SKM-1 (cell line): ENCODE measurements at regions not wholly inside any gene's neighbourhood (a gene's known extent, or its start where the extent isn't known, plus 50 kb on each side); places are given as distances from the start of the nearest gene placed in this dataset.

Experiments used
- DNase-seq: peaks from one replicate; lab custom pipeline; 2025; ENCODE audit not compliant: unreplicated experiment; lab: John Stamatoyannopoulos, UW

DNA sequence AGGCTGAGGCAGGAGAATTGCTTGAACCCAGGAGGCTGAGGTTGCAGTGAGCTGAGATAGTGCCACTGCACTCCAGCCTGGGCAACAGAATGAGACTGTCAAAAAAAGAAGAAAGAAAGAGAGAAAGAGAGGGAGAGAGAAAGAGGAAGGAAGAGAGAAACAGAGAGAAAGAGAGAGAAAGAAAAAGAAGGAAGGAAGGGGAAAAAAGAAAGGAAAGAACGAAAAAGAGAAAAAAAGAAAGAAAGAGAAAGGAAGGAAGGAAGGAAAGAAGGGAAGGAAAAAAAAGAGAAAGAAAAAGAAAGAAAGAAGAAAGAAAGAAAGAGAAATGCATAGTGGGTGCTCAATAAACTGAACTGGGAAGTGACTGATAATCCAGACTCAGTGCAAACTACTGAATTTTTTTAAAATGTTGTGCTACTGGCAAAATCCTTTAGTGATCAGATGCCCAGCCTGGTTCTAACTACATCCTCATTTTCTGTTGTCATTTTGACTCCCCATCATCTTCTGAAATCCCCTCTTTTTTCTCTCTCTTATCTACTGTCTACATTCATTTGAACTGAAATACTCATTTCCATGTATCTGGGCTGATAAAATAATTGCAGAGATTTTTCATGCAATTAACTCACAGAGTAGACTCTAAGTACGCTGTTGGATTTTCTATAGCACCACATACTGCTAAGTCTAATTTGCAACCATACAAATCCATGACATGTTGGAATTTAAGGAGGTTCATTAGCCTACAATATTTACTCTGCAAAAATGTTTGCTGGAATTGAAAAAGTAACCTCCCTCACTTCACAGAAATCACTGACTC, 85.3 kb upstream of the HIVEP1 start:
- DNase-seq: no peak

DNA sequence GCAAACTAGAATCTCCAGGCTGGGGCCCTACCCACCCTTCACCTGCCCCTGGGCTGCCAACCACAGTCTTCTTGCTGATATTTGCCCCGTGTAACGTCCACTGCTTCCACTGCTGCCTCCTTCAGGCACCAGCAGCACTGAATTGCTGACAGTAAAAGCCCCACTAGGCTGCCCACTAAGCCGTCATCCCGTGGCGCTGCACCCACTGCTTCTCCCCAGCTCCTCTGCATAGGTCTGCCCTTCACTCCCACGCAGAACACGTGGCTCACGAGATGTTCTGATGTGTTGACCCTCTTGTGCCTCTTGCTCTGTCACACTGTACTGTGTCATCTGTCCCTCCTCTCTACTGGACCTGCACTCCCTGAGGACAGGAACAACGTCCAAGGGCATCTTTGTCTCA, 86.3 kb upstream of the HIVEP1 start:
- DNase-seq: no peak

DNA sequence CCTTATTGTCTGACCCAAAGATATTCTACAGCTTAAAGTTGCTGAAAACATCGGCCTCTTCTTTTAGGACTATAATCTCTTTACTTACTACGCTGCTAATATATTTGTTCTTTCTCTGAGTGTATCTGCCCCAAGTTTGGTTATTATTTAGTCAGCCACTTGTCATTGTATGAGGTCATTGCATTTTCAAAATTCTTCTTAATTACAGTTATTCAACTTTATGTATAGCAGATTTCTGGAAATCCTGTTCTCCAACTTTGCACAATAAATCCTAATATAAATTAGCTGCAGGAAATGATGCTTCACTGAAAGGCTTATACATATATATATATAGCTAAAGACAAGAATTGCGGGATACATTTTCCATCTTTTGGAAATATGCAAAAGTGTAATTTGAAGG, 88.5 kb upstream of the HIVEP1 start:
- no peak for DNase-seq

DNA sequence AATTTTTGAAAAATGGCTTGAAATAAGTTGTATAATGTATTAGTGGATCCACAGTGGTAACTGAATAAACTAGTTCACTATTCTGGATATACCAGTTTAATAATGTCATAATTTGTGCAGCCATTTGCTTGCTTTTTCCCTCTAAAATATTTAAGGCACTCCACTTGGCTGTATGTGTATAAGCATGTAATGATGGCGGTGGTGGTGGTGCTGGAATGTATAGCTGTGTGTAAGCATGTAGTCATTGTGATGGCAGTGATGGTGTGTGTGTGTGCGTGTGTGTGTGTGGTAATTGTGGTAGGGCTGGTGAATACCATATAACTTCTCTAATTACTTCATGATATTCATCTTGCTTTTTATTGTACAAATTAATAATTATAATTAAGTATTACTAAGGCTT, 89.2 kb upstream of the HIVEP1 start:
- no peak for DNase-seq

DNA sequence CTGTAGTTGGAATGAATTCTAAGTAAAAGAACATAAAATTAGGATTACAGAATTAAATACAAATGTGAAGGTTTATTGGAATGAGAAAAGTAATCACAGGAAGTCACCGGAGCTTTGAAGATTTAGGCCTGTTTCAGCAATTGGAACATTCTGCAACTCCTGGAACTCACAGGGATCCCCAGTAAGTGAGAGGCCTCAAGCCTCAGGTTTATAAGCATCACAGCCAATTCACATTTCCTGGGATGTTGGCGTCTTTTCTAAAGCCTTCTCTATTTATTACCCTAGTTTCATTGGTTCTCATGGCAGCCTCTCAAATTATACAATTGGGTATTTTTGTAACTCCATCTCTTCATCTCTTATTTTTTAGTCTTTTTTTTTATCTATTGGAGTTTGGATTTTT, 90.4 kb upstream of the HIVEP1 start:
- no peak for DNase-seq

DNA sequence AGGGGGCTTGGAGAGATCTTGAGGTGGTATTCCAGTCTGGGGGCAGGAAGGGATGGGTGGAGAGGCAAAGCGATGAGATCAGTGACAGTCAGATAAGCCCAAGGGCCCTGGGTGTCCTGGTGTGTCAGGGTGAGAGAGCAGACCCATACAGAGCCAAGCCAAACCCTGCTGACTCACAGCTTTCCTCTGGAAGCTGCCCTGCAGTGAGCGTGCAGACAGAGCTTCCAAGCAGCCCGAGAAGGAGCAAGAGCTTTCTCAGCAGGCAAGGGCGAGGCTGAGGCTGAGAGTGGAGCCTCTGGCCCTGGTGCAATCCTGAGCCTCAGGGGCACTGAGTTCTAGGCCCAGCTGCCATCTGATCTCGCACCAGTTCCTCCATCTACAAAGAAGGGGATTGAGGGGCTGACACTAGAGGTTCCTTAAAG, 91.1 kb upstream of the HIVEP1 start:
- DNase-seq: no peak

DNA sequence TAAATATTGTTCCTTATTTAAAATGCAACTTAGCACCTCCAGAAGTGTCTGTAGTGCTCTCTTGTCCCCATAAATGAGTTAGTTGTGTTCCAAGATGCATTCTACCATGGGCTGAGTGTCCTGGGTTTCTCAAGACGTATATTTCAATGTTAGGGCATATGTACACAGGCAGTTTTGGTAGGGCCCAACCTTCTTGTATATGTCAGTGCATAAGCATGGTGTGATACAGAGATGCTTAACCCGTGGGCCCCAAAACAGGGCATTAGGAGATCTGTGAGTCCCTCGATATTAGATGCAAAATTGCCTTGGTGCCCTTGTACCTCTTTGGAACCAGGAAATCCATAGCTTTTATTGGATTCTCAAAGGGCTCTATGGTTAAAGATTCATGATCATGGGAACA, 91.5 kb upstream of the HIVEP1 start:
- no peak for DNase-seq

DNA sequence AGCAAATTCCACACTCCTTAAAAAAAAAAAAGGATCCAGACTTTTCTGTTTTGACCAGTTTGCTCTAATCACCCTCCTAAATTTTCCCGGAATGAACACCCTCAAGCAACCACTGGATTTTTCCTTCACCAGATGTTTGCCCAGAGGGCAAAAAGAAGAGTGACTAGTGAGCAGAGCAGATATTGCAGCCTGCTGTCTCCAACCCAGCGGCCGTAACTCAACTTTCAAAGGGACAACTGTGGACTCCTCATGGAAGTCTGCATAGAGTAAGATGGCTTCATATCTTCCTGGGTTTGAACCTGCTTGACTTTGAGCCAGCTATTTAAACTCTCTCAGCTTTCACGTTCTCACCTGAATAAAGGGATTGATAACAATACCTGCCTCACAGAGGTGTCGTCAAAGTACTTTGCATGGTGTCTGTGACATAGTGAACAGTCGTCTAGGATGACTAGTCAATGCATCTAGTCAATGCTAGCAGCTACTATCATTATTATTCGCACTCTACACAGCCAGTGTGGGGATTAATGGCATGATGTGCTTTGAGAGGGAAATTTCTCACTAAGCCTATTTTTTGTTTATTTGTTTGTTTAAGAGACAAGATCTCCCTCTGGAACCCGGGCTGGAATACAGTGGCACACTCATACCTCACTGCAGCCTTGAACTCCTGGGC, 92.2 kb upstream of the HIVEP1 start:
- no peak for DNase-seq

DNA sequence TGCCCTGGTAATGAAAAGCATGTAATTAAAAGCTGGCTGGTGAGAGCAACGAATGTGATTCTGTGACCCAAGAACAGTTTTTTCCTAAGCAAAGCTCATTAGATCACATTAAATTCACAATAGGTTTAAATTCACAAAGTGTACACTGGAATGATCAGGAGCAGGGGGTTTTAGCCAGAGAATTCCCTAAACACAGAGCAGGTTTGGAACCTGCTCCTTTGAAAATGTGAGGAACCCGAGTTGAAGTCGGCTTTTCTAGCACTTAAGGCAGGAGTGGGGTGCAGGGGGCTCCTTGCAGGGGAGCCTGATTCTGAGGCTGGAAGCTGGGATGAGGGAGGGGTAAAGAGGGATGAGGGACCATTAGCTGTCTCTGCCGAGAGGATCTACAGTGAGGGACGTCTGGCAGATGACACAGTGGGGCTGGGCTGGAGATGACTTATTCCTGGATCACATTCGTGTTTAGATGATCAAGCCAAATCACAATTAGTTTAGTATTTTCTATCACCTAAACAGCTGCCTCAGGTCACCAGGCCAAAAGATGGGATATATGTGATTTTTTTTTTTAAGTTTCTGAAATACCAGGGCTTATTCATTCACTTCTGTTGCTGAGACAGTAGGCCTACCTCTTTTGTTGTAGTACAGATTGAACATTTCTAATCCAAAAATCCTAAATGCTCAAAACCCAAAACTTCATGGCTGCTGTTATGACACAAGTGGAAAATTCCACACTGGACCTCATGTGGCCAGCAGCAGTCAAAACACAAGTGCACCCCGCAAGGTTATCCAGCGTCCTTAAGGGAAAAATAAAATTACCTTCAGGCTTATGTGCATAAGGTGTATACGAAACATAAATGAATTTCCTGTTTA, 93.1 kb upstream of the HIVEP1 start:
- DNase-seq: no peak

DNA sequence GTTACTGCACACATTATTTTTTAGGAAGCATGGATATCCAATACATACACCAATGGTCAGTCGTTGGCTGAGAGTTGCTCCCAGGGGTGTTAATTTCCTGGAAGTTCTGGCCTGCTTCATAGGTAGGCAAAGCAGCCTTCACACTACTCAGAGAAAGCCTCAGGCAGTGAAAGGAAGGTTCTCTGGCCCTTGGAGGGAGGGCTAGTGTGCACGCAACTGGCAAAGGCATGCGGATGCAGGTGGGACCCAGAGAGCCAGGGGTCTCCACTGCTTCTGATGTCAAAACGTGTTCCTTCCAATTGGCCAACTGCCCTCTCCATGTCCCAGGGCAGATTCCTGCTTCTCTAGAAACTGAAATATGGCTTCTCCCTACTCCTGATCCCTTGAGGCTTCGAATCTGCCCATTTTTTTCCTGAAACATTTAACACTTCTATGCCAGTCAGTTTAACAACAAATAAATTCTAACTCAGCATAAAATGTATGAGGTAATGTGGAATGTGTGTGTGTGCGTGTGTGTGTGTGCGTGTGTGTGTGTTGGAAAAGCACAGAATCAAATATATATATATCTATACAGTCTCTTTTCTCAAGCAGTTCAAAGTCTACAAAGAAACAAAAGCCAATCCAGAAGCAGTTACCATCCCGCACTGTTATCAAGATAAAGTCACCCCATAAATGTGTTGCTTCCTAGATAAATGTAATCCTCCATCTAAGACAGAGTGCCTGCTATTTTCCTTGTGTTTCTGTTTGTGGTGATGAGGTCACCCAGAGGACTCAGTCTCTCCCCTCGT, 94.0 kb upstream of the HIVEP1 start:
- no peak for DNase-seq

DNA sequence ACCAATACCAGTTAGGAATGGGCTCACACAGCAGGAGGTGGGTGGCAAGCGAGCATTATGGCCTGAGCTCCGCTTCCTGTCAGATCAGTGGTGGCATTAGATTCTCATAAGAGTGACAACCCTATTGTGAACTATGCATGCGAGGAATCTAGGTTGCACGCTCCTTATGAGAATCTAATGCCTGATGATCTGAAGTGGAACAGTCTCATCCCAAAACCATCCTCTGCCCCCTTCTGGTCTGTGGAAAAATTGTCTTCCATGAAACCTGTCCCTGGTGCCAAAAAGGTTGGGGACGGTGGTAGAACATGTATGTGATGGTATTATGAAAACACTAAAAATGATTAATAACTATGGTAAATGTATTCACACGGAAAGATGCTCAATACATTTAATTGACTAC, 99.7 kb upstream of the HIVEP1 start:
- DNase-seq: no peak

DNA sequence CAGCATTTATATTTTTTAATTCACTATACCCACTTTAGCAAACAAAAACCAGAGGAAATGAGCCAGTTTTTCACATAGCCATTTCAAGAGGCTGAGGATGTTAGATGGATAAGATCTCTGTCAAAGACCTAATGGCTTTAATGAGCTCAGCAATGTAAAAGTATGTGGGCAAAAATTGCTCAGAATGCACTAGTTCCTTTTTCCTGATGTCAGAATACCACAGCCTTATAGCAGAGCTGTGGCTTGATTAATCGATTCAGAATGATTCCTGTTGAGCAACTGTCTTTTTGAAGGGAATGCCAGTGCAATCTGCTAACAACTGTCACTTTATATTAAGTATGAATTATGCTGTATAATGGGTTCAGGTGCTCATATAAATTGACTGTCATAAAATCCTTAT, 100.6 kb upstream of the HIVEP1 start:
- DNase-seq: no peak

DNA sequence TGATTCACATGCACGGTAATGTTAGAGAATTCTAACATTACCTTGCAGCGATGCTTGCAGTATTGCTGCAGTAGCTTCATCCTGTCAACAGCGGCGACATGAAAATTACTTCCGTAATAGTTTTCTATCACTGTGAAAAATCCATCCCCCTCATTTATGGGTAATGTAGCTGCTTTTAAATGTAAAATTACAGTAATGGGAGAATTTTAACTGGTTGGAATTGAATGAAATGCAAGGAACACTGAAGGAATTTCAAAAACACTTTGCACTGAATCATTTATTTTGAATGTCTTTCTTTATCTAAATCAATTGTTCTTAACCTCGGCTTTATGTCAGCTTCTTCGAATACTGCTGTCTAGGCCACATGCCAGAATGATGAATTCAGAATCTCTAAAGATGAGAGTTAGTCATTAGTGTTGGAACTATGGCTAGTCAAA, 102.4 kb upstream of the HIVEP1 start:
- DNase-seq: no peak

DNA sequence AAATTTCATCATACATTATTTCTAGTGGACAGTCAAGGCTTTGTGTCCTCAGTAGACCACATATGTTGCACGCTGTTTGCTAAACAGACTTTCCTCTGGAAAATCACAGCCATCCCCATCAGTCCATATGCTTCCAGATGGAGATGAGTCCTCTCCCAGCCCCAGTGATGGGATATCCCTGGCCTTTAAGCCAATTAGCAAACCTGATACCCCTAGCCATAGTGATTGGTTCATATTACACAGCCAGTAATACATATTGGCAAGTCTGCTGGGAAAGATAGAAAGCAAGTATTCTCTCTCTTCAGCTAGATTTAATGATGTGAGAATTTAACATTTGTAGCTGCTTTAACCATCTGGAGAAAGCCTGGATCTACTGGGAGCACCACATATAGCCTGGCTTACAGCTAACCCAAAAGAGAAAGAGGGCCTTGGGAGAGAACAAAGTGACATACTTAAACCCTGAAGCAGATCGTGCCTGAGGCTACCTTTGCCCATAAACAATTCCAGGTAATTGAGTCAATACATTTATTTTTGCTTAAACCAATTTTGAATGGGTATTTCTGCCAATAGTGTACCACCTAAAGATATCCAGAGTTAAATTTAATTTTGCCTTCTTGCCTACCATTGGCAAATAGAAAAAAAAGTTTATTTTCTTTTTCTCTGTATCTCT, 103.5 kb upstream of the HIVEP1 start:
- no peak for DNase-seq

DNA sequence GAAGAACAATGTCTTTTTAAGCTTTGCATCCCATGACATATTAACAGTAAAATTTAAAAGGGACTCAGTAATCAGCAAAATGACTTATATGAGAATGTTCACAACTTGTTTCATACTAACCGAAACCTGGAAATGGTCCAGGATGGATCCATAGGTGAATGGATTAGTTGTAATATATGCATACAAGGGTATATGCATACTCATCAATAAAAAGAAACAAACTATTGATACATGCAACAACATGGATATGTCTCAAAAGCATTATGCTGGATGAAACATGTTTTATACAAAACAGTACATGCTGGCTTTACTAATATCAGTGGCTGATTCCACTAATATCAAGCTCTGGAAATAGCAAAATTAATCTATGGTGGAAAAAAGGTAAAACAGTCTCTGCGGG, 108.5 kb upstream of the HIVEP1 start:
- no peak for DNase-seq

DNA sequence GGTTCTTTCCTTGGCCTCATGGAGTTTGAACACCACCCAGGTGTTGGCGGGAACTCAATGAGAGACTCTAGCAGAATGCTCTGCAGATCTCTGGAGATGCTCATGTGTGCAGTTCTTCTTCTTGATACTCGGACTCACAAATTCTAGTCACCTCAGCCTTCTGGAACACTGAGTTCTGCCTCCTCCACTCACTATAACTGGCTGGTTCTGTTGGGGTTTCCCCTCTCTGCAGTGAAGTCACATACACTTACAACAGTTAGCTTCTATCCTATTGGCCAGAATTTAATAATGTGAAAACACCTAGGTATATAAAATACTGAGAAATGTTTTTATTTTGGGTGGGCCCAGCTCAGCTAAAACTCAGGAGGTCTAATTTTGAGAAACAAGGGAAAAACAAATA, 109.6 kb upstream of the HIVEP1 start:
- no peak for DNase-seq

DNA sequence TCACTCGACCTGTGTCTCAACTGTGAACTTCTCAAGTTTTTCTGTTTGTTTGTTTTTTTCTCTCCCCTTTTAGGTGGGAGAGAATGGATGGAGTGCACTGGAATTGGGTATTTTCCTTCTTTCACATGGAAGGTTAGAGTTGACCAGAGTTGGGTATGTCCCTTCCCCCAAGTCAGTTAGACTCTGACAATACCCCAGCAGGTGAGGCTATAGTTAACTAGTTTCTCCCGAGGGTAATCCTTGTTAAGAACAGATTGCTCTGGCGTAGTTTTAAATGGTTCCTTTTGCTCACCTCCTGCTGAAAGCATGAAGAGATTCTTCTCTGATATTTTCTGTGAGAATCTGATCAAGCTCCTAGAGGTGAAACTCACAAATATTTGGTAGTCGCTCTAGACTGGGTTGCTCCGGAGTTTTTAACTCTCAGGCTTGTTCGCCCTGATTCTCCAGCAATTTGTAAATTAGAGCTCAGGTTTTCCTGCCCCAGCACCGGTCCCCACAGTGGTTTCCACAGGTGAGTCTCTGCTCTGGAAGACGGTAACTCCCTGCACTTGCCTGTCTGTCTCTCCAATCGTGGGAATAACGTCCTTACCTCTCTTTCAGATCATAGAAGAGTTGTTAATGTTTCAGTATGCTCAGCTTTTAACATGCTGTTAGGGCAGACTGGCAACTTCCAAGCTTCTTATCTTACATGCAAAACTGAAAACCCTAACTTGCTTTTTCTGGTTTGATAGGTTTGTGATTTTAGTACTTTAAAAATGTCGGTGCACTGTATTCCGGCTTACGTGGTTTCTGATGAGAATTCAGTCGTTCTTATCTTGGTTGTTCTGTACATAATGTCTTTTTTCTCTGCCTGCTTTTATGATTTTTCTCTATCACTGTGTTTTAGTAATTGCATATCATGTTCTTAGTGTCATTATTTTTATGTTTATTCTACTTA, 111.2 kb upstream of the HIVEP1 start:
- DNase-seq: no peak

DNA sequence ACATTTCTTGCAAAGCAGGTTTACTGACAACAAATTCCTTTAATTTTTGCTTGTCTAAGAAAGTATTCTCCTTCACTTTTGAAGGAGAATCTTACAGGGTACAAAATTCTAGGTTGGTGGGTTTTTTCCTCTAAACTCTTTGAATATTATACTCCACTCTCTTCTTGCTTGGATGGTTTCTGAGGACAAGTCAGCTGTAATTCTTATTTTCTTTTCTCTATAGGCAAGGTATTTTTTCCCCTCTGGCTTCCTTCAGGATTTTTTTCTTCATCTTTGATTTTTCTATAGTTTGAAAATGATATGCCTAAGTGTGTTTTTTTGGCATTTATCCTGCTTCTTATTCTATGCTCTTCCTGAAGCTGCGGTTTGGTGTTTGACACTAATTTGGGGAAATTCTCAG, 112.5 kb upstream of the HIVEP1 start:
- DNase-seq: no peak

DNA sequence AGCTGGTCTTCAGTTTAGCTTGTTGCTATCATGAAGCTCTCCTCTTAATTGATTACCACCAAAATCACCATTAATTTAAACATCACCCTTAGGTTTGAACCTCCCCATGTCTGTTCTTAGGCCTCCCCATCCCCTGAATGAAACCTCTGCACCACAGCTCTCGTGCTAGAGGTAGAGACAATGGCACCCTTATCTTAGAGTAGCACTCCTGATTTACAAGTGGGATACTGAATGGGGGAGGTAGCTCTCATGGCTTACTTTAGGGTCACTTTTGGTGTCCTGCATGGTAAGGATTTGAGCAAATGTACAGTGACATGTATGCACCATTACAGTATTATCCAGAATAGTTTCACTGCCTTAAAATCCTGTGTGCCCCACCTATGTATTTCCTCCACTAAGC, 115.6 kb upstream of the ADTRP start:
- no peak for DNase-seq
